Activated CD4-positive, alpha-beta T cell treated with anti-CD3 and anti-CD28 coated beads, Interleukin-2, amount 50 U/mL, for 48 hours (primary cell): ENCODE measurements at regions not wholly inside any gene's neighbourhood (a gene's known extent, or its start where the extent isn't known, plus 50 kb on each side); places are given as distances from the start of the nearest gene placed in this dataset.
"Not testable (repeated sequence)": the region's sequence is repeated elsewhere in the genome, so short reads cannot be mapped to it uniquely, and the experiment has no call there.

Source experiments
- DNase-seq, 2 experiments: peaks; one replicate each; pipeline ENCODE4 v3.0.0-alpha.2; 2020

- DNase-seq = peak; percentile 88 to 90
These were observed 418.5 kb downstream of the TMEM121 start for GRCh38 chr14:105944632-105945610.

GRCh38 chr14:105945896-105946295, 419.5 kb downstream of the TMEM121 start:
- peak; percentile 37 to 49 for DNase-seq

DNA sequence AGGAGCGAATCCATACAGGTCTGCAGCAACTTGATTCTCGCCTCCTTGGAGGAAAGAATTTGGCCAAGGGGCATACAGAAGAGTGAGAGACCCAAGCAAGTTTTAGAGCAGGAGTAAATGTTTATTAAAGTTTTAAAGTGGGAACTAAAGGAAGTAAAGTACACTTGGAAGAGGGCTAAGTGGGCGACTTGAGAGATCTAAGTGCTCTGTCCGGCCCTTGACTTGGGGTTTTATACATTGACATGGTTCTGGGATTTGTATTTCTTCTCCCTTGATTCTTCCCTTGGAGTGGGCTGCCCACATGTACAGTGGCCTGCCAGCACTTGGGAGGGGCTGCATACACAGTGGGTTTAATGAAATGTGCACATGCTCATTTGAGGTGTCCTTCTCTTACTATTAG, 421.2 kb downstream of the TMEM121 start:
- no peak for DNase-seq

- not testable (repeated sequence) for DNase-seq
These were observed 422.6 kb downstream of the TMEM121 start for GRCh38 chr14:105948955-105949354.

DNA sequence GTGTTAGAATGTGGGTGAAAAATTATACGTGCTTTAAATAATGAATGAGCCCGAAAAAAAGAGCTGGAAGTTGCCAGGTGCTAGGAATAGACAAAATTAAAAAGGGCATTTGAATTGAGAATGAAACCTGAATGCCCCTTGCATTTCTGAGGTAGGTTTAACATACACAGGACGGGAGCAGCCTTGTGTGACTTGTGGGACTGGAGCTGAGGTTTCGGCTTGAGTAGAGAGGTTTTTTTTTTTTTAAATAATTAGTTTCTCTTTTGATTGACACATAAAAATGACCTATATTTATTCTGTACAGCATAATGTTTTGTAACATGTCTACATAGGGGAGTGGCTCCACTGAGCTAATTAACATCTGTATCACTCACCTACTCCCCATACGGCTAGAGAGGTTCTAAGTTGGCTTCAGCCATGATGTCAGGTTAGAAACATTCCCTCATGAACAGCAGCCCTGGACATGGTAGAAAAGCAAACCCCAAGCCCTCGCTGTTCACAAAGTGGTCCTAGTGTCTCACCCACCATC, 424.0 kb downstream of the TMEM121 start:
- DNase-seq = not testable (repeated sequence)

DNA sequence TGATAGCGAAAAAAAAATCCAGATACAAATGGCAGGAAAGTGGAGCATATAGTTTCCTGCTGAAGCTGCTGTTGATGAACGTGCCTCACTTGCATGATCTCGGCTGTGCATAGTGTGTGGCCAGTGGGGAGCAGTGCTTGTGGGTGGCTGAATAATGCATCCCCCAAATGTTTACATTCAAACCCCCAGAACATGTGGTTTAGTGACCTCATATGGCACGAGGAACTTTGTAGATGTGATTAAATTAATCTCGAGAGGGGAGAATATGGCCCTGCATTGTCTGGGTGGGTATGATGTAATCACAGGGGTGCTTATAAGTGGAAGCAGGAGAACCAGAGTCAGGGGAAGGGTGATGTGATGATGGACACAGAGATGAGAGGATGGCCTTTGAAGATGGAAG, 425.0 kb downstream of the TMEM121 start:
- no peak for DNase-seq

DNA sequence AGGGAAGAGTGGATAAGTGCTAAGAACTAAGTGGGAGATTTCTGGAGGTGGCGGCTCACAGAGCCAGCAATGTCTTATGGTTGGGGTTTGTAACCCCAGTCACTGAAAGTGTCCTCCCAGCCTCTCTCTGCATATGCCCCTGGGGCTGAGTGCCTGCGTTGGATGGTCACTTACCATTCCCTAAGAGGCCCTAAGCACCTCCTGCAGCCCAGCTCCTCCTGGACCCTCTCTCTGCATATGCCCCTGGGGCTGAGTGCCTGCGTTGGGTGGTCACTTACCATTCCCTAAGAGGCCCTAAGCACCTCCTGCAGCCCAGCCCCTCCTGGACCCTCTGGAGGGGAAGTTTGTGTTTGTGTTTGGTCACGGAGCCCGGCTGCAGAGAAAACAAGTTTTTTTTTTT, 425.8 kb downstream of the TMEM121 start:
- DNase-seq = no peak

- no peak for DNase-seq
These were observed 426.4 kb downstream of the TMEM121 start for GRCh38 chr14:105952826-105953225.

- DNase-seq = not testable (repeated sequence)
These were observed 435.2 kb downstream of the TMEM121 start for GRCh38 chr14:105961625-105962024.

DNA sequence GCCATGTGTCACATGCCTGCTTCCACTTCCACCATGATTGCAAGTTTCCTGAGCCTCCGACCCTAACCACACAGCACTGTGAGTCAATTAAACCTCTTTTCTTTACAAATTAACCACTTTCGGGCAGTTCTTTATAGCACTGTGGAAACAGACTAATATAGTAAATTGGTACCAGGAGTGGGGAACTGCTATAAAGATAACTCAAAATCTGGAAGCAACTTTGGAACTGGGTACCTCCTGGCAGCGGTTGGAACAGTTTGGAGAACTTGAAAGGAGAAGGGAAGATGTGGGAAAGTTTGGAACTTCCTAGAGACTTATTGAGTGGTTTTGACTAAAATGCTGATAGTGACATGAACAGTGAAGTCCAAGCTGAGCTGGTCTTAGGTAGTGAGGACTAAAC, 436.1 kb downstream of the TMEM121 start:
- no peak for DNase-seq

GRCh38 chr14:105968291-105968690, 441.9 kb downstream of the TMEM121 start:
- DNase-seq = no peak

- DNase-seq = not testable (repeated sequence)
These were observed 442.6 kb downstream of the TMEM121 start for GRCh38 chr14:105969026-105969425.

GRCh38 chr14:105970821-105971220, 444.4 kb downstream of the TMEM121 start:
- not testable (repeated sequence) for DNase-seq

DNA sequence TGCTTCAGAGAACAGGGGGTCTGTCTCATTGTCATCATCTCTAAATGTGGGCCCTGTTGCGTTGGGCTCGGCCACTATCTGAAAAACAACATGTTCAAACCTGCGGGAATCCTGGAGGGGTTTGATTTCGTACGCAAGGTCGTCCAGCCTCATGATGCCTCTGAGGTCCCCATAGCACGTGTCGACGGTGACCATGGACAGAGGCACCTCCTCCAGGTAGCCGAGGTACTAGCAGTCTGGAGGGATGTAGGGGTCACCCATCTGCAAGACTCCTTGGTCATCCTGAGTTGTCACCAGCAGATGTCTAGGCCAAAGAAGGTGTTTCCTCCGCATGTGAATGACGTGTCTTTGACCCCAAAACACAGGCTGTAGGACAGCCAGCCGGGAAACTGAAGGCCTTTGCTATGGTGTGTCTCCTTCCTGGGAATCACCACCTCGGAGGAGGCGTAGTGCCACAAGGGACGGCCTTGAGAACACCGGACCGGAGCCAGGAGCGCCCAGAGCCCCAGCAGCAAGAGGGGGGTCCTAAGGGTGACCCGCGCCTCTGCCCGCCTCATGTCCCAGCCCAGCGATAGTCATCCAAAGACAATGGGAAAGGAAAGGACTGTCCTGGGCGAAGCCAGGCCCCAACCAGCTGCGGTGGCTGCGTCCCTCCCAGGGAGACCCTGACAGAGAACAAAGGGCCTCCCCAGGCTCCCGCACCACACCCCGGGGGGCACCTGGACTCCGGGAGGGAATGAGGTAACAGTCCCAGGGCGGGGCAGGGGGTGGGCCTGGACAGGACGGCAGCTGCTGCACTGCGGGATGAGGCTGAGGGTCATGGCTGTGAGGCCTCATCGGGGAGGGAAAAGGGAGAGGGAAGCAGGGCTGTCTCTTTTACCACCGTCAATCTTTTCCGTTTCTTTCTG, 445.5 kb downstream of the TMEM121 start:
- DNase-seq = no peak

GRCh38 chr14:105974902-105975301, 448.5 kb downstream of the TMEM121 start:
- DNase-seq = peak; percentile 63 to 72

DNA sequence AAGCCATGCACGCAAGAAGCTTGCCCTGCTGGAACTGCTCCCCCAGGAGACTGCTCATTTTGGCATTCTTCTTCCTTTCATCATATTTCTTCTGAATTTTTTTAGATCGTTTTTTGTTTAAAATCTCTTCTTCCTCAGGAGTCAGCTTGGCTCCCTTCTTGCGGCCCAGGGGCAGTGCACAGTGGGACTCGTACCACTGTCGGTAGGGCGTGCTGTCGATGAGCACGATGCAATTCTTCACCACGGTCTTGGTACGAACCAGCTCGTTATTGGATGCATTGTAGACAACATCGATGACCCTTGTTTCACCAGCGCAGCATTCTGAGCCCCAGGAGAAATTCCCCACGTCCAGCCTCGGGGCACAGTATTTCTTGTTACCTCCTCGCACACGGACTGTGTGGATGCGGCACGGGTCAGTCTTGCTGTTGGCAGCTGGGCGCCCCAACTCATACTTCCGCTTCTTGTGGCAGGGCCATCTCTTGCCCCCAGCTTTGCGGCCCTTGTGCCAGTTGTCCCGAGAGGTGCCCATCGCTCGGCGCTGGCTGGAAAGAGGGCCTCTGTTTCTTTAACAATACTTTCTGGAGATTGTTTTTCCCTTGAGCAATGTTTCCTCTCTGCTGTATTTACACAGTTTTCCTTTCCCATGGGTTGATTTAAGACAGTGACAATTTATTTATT, 452.4 kb downstream of the TMEM121 start:
- no peak for DNase-seq

GRCh38 chr14:105979446-105979845, 453.1 kb downstream of the TMEM121 start:
- DNase-seq = no peak

- DNase-seq = no peak
These were observed 453.8 kb downstream of the TMEM121 start for GRCh38 chr14:105980224-105980623.

DNA sequence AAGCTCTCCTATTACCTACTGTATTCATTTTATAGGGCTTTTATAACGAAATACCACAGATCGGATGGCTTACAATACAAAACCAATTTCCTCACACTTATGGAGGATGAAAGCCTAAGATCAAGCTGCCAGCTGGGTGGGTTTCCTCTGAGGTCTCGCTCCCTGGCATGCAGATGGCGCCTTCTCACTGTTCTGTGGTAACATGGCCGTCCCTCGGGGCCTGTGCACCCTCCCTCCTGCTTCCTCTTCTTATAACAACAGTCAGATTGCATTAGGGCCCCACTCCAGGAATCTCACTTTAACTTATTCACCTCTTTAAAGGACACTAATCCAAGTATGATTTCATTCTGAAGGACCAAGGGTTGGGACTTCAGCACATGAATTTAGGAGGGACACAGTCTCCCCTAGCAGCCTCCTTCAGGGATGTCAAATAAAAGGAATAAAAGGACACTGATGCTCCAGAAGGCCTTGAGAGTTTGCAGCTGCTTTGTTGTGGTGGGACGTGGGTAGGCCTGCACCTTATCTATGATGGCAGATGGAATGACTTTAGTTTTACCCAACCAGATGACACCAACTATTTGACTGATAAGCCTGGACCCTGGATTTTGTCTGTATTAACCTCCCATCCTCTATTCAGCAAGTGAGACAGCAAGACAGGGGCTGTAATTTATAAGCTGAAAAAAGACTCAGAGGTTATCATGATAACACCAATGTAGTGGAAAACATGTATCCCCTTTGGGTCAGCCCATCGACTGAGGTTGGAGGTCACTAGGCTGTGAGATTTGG, 455.3 kb downstream of the TMEM121 start:
- not testable (repeated sequence) for DNase-seq

DNA sequence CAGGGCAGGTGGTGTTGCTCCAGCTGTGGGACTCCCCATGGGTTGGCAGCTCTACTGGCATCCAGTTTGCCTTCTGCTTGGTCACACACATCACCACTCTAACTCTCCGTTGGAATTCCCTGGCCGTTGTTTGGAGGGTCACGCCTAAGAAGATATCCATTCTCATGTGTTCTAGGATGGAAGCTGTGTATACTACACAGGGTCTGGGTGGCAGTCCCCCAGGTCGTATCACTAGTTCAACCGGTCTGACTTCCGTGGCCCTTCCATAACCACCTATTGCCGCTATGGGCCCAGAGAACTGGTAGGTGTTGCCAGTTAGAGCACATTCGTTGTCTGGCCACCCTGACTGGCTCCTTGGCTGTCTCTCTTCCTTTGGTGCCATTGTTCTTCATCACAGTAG, 456.3 kb downstream of the TMEM121 start:
- DNase-seq = no peak

- DNase-seq = no peak
These were observed 460.5 kb downstream of the TMEM121 start for GRCh38 chr14:105986894-105987284.

DNA sequence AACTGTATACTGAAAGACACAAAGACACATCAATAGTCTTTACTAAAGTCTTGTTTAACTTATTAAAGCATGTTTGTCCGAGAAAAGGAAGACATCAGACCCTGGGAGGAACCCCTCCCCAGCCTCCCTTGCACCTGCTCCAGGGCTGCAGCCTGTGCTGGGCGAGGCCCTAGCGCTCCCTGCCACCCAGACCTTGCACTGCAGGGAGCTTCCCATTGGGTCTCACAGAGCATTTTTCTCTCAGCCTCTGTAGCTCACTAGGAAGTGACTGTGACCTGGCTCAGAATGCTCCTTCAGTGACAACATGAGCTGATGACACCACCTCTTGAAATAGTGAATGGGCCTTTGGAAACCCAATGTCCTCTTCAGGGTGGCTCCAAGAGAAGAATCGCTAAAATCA, 461.2 kb downstream of the TMEM121 start:
- peak in 1 of 2 experiments; percentile 20 for DNase-seq
